Activated naive CD8-positive, alpha-beta T cell treated with anti-CD3 and anti-CD28 coated beads for 36 hours (primary cell): ENCODE measurements at regions not wholly inside any gene's neighbourhood (a gene's known extent, or its start where the extent isn't known, plus 50 kb on each side); places are given as distances from the start of the nearest gene placed in this dataset.
"Not testable (repeated sequence)": the region's sequence is repeated elsewhere in the genome, so short reads cannot be mapped to it uniquely, and the experiment has no call there.

Experiments used
- DNase-seq: peaks from one replicate; pipeline ENCODE4 v3.0.0; 2021
- H3K27ac Mint-ChIP-seq: one replicate; pipeline ENCODE4 v1.8.0; 2022; ENCODE audit warnings: mild to moderate bottlenecking, moderate library complexity, mixed read lengths
- H3K27me3 Mint-ChIP-seq: one replicate; pipeline ENCODE4 v1.8.0; 2022; ENCODE audit warnings: mild to moderate bottlenecking, mixed read lengths
- H3K36me3 Mint-ChIP-seq: one replicate; pipeline ENCODE4 v1.8.0; 2021; ENCODE audit warnings: mild to moderate bottlenecking, mixed read lengths
- H3K4me1 Mint-ChIP-seq: one replicate; pipeline ENCODE4 v1.8.0; 2021; ENCODE audit warnings: mixed read lengths
- H3K4me3 Mint-ChIP-seq: one replicate; pipeline ENCODE4 v1.8.0; 2022; ENCODE audit warnings: mild to moderate bottlenecking, moderate library complexity, mixed read lengths
- H3K9me3 Mint-ChIP-seq: one replicate; pipeline ENCODE4 v1.8.0; 2022; ENCODE audit warnings: mixed read lengths

- H3K4me1 Mint-ChIP-seq: no peaks in the 10 kb centered on the region
- no peaks in the 10 kb centered on the region for H3K36me3 Mint-ChIP-seq
- no peak for DNase-seq
- H3K27ac Mint-ChIP-seq: no peak overlapping the region
- peaks cover 27% of the 10 kb centered on the region for H3K27me3 Mint-ChIP-seq
- H3K9me3 Mint-ChIP-seq: peaks cover 4% of the 10 kb centered on the region
- no peak overlapping the region for H3K4me3 Mint-ChIP-seq
Measured at GRCh38 chr22:49703990-49704344, 123.7 kb downstream of the BRD1 start.

DNA sequence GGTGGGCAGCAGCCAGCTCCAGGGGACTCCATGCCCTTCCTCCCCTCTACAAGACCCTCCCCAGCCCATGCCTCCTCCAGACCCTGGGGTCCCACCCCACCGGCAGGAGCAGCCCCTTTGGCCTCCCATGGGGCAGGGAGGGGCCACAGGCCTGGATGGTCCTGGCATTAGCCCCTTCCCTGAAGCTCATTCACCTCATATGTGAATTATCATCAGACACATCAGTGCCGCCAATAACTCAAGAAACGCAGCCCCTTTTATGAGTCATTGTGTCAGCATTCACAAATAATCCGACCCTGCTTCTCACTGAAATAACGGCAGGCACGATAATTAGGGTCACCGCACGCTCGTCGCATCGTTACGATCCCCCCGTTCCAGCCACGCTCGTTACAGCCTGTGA lies 124.2 kb downstream of the BRD1 start:
- Mint-ChIP-seq H3K27ac (no peak overlapping the region), H3K4me3 (no peak overlapping the region), H3K4me1 (no peaks in the 10 kb centered on the region), H3K9me3 (peaks cover 4% of the 10 kb centered on the region), H3K27me3 (peaks cover 27% of the 10 kb centered on the region), H3K36me3 (no peaks in the 10 kb centered on the region)
- DNase-seq: no peak

GRCh38 chr22:49702068-49702397 lies 125.6 kb downstream of the BRD1 start:
- no peaks in the 10 kb centered on the region for H3K36me3 Mint-ChIP-seq
- no peak overlapping the region for H3K27ac Mint-ChIP-seq
- H3K27me3 Mint-ChIP-seq: peaks cover 20% of the 10 kb centered on the region
- H3K9me3 Mint-ChIP-seq: peaks cover 11% of the 10 kb centered on the region
- H3K4me3 Mint-ChIP-seq: no peak overlapping the region
- DNase-seq: no peak
- H3K4me1 Mint-ChIP-seq: no peaks in the 10 kb centered on the region

DNA sequence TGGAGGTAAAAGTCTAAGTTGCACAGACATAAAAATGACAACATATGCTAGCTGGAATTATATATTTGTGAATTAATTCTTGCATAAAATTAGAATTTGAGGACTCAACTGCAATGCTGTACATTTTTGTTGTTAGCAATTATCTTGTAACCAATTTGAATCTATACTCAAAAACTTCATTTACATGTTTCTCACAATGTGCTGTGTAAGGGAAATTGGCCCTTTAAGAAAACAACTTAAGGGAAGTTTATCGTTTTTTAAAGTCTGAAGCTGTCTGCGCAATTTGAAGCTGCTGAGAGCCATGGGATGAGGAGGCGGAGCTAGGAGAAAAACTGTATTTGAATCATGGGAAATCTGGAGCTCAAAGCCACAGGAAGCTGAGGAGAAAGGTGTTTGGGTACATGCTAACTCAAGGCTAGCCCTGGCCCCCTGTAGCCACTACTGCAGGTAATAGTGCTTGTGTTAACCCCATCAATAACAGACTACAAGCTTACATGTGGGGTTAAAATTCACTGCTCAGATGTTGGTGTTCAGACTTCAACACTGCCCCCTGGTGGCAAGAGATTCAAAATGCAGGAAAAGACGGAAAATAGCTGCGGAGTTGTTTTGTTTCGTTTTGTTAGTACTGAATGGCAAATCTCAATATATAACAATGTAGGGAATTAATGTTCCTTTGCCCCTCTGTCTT lies 126.1 kb downstream of the BRD1 start:
- Mint-ChIP-seq H3K27me3 (peaks cover 20% of the 10 kb centered on the region), H3K4me1 (no peaks in the 10 kb centered on the region), H3K4me3 (no peak overlapping the region), H3K9me3 (peaks cover 13% of the 10 kb centered on the region), H3K36me3 (no peaks in the 10 kb centered on the region), H3K27ac (no peak overlapping the region)
- DNase-seq: no peak

GRCh38 chr22:49699928-49700498 lies 127.7 kb downstream of the BRD1 start:
- DNase-seq: no peak
- H3K36me3 Mint-ChIP-seq: no peaks in the 10 kb centered on the region
- peaks cover 13% of the 10 kb centered on the region for H3K9me3 Mint-ChIP-seq
- H3K27ac Mint-ChIP-seq: no peak overlapping the region
- no peak overlapping the region for H3K4me3 Mint-ChIP-seq
- H3K27me3 Mint-ChIP-seq: peaks cover 8% of the 10 kb centered on the region
- H3K4me1 Mint-ChIP-seq: no peaks in the 10 kb centered on the region

GRCh38 chr22:49699476-49699875 lies 128.2 kb downstream of the BRD1 start:
- no peak overlapping the region for H3K27ac Mint-ChIP-seq
- no peaks in the 10 kb centered on the region for H3K36me3 Mint-ChIP-seq

DNA sequence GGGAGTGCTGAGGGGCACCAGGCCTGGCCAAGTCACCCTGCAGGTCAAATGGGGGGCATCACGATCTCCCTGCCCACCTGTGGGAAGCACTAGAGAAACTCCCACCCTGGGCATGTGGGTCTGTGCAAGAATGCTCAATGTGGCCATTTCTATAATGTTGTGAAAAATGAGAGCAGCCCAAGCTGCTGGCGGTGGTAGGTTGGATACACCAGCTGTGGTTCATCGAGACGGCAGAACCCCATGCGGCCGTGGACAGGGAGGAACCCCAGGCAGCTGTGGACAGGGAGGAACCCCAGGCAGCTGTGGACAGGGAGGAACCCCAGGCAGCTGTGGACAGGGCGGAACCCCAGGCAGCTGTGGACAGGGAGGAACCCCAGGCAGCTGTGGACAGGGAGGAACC lies 129.1 kb downstream of the BRD1 start:
- not testable (repeated sequence) for H3K27ac Mint-ChIP-seq, H3K27me3 Mint-ChIP-seq, DNase-seq, H3K36me3 Mint-ChIP-seq, H3K4me1 Mint-ChIP-seq, H3K4me3 Mint-ChIP-seq
- peaks cover 13% of the 10 kb centered on the region for H3K9me3 Mint-ChIP-seq

More at GRCh38 chr22:49699476-49699875, 128.2 kb downstream of the BRD1 start:
- no peak for DNase-seq
- Mint-ChIP-seq H3K27me3 (peaks cover 6% of the 10 kb centered on the region), H3K4me1 (no peaks in the 10 kb centered on the region), H3K4me3 (no peak overlapping the region), H3K9me3 (peaks cover 13% of the 10 kb centered on the region)

GRCh38 chr22:49697047-49697446 lies 130.6 kb downstream of the BRD1 start:
- H3K36me3 Mint-ChIP-seq: no peaks in the 10 kb centered on the region
- peaks cover 13% of the 10 kb centered on the region for H3K9me3 Mint-ChIP-seq
- DNase-seq: no peak
- no peaks in the 10 kb centered on the region for H3K4me1 Mint-ChIP-seq
- no peak overlapping the region for H3K27ac Mint-ChIP-seq
- no peak overlapping the region for H3K4me3 Mint-ChIP-seq
- no peaks in the 10 kb centered on the region for H3K27me3 Mint-ChIP-seq

DNA sequence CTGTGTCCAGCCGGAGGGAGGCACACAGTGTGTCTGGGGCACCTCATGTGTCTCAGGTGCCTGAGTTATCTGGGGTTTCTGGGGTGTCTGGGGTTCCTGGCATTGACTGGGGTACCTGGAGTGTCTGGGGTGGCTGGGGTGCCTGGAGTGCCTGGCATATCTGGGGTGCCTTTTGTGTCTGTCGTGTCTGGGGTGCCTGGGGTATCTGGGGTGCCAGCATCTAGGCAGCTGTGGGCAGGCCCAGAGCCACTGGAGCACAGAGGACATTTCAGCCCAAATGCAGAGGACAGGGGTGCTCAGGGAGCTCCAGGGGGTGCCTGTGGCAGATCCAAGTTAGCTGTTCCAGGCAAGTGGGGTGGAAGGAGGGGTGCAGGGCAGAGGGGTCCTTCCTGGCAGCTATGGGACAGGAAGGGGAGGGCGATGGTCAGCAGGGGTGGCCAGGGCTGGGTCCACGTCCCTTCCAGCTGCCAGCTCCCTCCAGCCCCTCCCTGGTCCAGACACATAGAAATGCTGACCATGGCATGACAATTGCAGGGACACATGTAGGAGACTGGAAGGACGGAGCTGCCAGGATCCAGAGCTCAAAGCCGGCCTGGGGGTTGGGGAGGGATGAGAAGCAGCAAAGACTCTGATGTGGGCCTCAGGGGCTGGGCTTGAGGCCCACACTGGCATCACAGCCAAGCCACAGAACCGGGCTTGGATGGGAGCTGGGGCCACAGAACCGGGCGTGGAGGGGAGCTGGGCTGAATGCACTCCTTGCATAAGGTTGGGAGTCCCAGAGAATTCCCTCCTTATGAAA lies 133.0 kb downstream of the BRD1 start:
- Mint-ChIP-seq H3K4me3 (no peak overlapping the region), H3K4me1 (no peaks in the 10 kb centered on the region), H3K36me3 (no peaks in the 10 kb centered on the region), H3K27me3 (no peaks in the 10 kb centered on the region), H3K27ac (no peak overlapping the region), H3K9me3 (peaks cover 8% of the 10 kb centered on the region)
- DNase-seq: no peak

- H3K4me1 Mint-ChIP-seq: no peaks in the 10 kb centered on the region
- H3K4me3 Mint-ChIP-seq: no peak overlapping the region
- H3K36me3 Mint-ChIP-seq: no peaks in the 10 kb centered on the region
- DNase-seq: no peak
- peaks cover 8% of the 10 kb centered on the region for H3K9me3 Mint-ChIP-seq
- no peak overlapping the region for H3K27ac Mint-ChIP-seq
- no peaks in the 10 kb centered on the region for H3K27me3 Mint-ChIP-seq
Measured at GRCh38 chr22:49693848-49694247, 133.8 kb downstream of the BRD1 start.

DNA sequence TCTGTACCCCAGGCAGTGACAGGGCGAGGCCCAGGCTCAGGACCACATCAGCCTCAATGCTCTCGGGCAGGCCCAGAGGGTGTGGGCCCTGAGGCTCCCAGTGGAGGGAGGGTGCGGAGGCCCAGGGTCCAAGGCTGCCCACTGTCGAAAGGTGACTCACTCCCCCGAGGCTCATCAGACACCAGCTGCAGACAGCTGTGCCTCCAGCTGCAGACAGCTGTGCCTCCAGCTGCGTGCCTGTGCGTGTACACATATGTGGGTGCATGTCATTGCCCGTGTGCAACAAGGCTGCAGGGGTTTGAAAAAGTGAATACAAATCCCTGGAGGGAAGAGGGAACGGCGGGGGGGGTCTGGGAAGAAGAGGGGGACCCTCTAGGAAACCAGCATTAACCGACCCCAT lies 134.3 kb downstream of the BRD1 start:
- no peak overlapping the region for H3K4me3 Mint-ChIP-seq
- no peak for DNase-seq
- H3K9me3 Mint-ChIP-seq: peaks cover 8% of the 10 kb centered on the region

GRCh38 chr22:49692499-49693225 lies 135.0 kb downstream of the BRD1 start:
- Mint-ChIP-seq H3K9me3 (peaks cover 8% of the 10 kb centered on the region), H3K4me1 (no peaks in the 10 kb centered on the region), H3K27me3 (no peaks in the 10 kb centered on the region), H3K4me3 (no peak overlapping the region), H3K36me3 (no peaks in the 10 kb centered on the region), H3K27ac (no peak overlapping the region)
- no peak for DNase-seq

More for the DNA sequence above, 134.3 kb downstream of the BRD1 start:
- H3K27ac Mint-ChIP-seq: no peak overlapping the region
- H3K36me3 Mint-ChIP-seq: no peaks in the 10 kb centered on the region
- no peaks in the 10 kb centered on the region for H3K27me3 Mint-ChIP-seq
- no peaks in the 10 kb centered on the region for H3K4me1 Mint-ChIP-seq

GRCh38 chr22:49691256-49691655 lies 136.4 kb downstream of the BRD1 start:
- Mint-ChIP-seq H3K4me1 (no peaks in the 10 kb centered on the region), H3K36me3 (no peaks in the 10 kb centered on the region), H3K9me3 (no peaks in the 10 kb centered on the region), H3K4me3 (no peak overlapping the region), H3K27ac (no peak overlapping the region), H3K27me3 (no peaks in the 10 kb centered on the region)
- DNase-seq: no peak

- no peaks in the 10 kb centered on the region for H3K9me3 Mint-ChIP-seq
- no peaks in the 10 kb centered on the region for H3K36me3 Mint-ChIP-seq
- no peak overlapping the region for H3K27ac Mint-ChIP-seq
- DNase-seq: no peak
- no peaks in the 10 kb centered on the region for H3K27me3 Mint-ChIP-seq
- no peaks in the 10 kb centered on the region for H3K4me1 Mint-ChIP-seq
- H3K4me3 Mint-ChIP-seq: no peak overlapping the region
Measured at GRCh38 chr22:49690454-49690853, 137.2 kb downstream of the BRD1 start.

- no peaks in the 10 kb centered on the region for H3K4me1 Mint-ChIP-seq
- no peak overlapping the region for H3K4me3 Mint-ChIP-seq
- no peaks in the 10 kb centered on the region for H3K9me3 Mint-ChIP-seq
- no peak for DNase-seq
- no peak overlapping the region for H3K27ac Mint-ChIP-seq
- H3K27me3 Mint-ChIP-seq: peaks cover 2% of the 10 kb centered on the region
- no peaks in the 10 kb centered on the region for H3K36me3 Mint-ChIP-seq
Measured at GRCh38 chr22:49689858-49690257, 137.8 kb downstream of the BRD1 start.
